Peyer's patch (tissue), 4 donors: ENCODE measurements at regions not wholly inside any gene's neighbourhood (a gene's known extent, or its start where the extent isn't known, plus 50 kb on each side); places are given as distances from the start of the nearest gene placed in this dataset.

Experiments
- POLR2A ChIP-seq, 2 donors: fragments of 450-650 bp; IDR thresholded peaks; one replicate each; pipeline ENCODE4 v1.5.1; 2017; ENCODE audit warnings: antibody characterized with exemption in 2 of 2, mild to moderate bottlenecking in 2 of 2, moderate library complexity in 2 of 2
- TF ChIP-seq, protein P1 (sequence below), 6 experiments: fragments of 450-650 bp in 4 of 6; fragments of 200-600 bp in 2 of 6; sonication (generic) in 1 of 6; IDR thresholded peaks; one replicate each; pipeline ENCODE4 v1.5.1; 2017 to 2019; ENCODE audit warnings: antibody characterized with exemption in 6 of 6, mild to moderate bottlenecking in 3 of 6, moderate library complexity in 1 of 6

DNA sequence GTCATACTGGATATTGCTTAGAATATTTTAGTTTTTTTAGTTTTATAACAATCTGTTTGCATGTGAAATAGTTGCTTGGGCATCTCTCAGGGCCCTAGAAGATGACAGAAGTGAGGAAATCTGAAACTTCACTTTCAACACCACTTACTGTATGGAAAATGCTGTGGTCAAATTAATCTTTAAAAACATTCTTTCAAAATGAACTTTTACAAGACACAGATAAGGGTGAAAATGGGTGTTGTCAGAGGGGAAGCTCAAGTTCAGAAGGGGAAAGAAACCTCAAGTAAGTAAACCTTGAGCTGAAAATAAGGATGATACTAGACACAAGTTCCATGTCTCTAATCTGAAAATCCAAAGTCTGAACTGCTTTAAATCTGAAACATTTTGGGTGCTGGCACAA lies 1840.1 kb upstream of the RAG2 start:
- TF ChIP-seq POLR2A (IDR thresholded peaks at IDR 0.05): no peak
- TF ChIP-seq, protein P1, sequence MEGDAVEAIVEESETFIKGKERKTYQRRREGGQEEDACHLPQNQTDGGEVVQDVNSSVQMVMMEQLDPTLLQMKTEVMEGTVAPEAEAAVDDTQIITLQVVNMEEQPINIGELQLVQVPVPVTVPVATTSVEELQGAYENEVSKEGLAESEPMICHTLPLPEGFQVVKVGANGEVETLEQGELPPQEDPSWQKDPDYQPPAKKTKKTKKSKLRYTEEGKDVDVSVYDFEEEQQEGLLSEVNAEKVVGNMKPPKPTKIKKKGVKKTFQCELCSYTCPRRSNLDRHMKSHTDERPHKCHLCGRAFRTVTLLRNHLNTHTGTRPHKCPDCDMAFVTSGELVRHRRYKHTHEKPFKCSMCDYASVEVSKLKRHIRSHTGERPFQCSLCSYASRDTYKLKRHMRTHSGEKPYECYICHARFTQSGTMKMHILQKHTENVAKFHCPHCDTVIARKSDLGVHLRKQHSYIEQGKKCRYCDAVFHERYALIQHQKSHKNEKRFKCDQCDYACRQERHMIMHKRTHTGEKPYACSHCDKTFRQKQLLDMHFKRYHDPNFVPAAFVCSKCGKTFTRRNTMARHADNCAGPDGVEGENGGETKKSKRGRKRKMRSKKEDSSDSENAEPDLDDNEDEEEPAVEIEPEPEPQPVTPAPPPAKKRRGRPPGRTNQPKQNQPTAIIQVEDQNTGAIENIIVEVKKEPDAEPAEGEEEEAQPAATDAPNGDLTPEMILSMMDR (IDR thresholded peaks at IDR 0.05): no peak
